Ishikawa (cell line): ENCODE measurements at regions not wholly inside any gene's neighbourhood (a gene's known extent, or its start where the extent isn't known, plus 50 kb on each side); places are given as distances from the start of the nearest gene placed in this dataset.

Experiments
- CEBPB ChIP-seq: IDR thresholded peaks from 2 replicates; pipeline ENCODE4 v1.6.1; 2012
- CREB1 ChIP-seq: IDR thresholded peaks from 2 replicates; pipeline ENCODE4 v1.6.1; 2012; ENCODE audit warnings: low read depth
- EGR1 ChIP-seq: IDR thresholded peaks from 2 replicates; pipeline ENCODE4 v1.6.1; 2012
- EP300 ChIP-seq: IDR thresholded peaks from 2 replicates; pipeline ENCODE4 v1.6.1; 2012; ENCODE audit warnings: borderline replicate concordance
- FOXM1 ChIP-seq: IDR thresholded peaks from 2 replicates; pipeline ENCODE4 v1.6.1; 2012; ENCODE audit warnings: low read depth, borderline replicate concordance
- MAX ChIP-seq: IDR thresholded peaks from 2 replicates; pipeline ENCODE4 v1.6.1; 2012
- NFIC ChIP-seq: IDR thresholded peaks from 2 replicates; pipeline ENCODE4 v1.6.1; 2012
- RAD21 ChIP-seq: IDR thresholded peaks from 2 replicates; pipeline ENCODE4 v1.6.1; 2012; ENCODE audit warnings: low read depth
- REST ChIP-seq: IDR thresholded peaks from 2 replicates; pipeline ENCODE4 v1.6.1; 2012; ENCODE audit warnings: low read depth, mild to moderate bottlenecking
- TAF1 ChIP-seq: IDR thresholded peaks from 2 replicates; pipeline ENCODE4 v1.6.1; 2012; ENCODE audit warnings: low read depth, mild to moderate bottlenecking
- TCF12 ChIP-seq: IDR thresholded peaks from 2 replicates; pipeline ENCODE4 v1.6.1; 2012; ENCODE audit warnings: low read depth
- TEAD4 ChIP-seq: IDR thresholded peaks from 2 replicates; pipeline ENCODE4 v1.6.1; 2012
- USF1 ChIP-seq: IDR thresholded peaks from 2 replicates; pipeline ENCODE4 v1.6.1; 2012
- YY1 ChIP-seq: IDR thresholded peaks from 2 replicates; pipeline ENCODE4 v1.6.1; 2012; ENCODE audit warnings: low read depth
- ZBTB7A ChIP-seq: IDR thresholded peaks from 2 replicates; pipeline ENCODE4 v1.6.1; 2012; ENCODE audit warnings: low read depth

- TF ChIP-seq CEBPB = no peak
Measured at GRCh38 chr15:81909011-81909358, 136.8 kb downstream of the MEX3B start.

- TF ChIP-seq EGR1 = no peak
- TF ChIP-seq YY1 = no peak
- TF ChIP-seq USF1 = no peak
- TF ChIP-seq FOXM1 = no peak
- TF ChIP-seq CREB1 = no peak
- no peak for TF ChIP-seq CEBPB
- TF ChIP-seq MAX = no peak
- no peak for TF ChIP-seq REST
- TF ChIP-seq TCF12 = no peak
- TF ChIP-seq ZBTB7A = no peak
- TF ChIP-seq NFIC = no peak
Measured at GRCh38 chr15:81908111-81908510, 137.7 kb downstream of the MEX3B start.

GRCh38 chr15:81907521-81907920 lies 138.3 kb downstream of the MEX3B start:
- TF ChIP-seq ZBTB7A (no peak), NFIC (no peak), EGR1 (no peak)

GRCh38 chr15:81905889-81906288 lies 139.9 kb downstream of the MEX3B start:
- TF ChIP-seq FOXM1 (no peak), RAD21 (no peak), CREB1 (no peak), TAF1 (no peak), EP300 (no peak), USF1 (no peak), EGR1 (no peak), TCF12 (no peak), NFIC (no peak), REST (no peak), TEAD4 (no peak)

- TF ChIP-seq USF1 = no peak
- TF ChIP-seq TAF1 = no peak
- TF ChIP-seq CREB1 = no peak
- TF ChIP-seq FOXM1 = no peak
- TF ChIP-seq MAX = no peak
- no peak for TF ChIP-seq RAD21
- no peak for TF ChIP-seq EP300
- no peak for TF ChIP-seq ZBTB7A
- no peak for TF ChIP-seq REST
- TF ChIP-seq TCF12 = no peak
- no peak for TF ChIP-seq TEAD4
- no peak for TF ChIP-seq CEBPB
- TF ChIP-seq NFIC = no peak
- TF ChIP-seq YY1 = no peak
Measured at GRCh38 chr15:81901319-81901718, 144.5 kb downstream of the MEX3B start.
